ENCODE measurements at regions not wholly inside any gene's neighbourhood (a gene's known extent, or its start where the extent isn't known, plus 50 kb on each side); places are given as distances from the start of the nearest gene placed in this dataset.

GRCh38 chr17:20948984-20949777, 93.6 kb downstream of the USP22 start:
- H3K27ac ChIP-seq (ENCODE audit: insufficient read depth, low read length, poor library complexity, severe bottlenecking), result no peak overlapping the region
- H3K27me3 ChIP-seq (replicated peaks; ENCODE audit: control insufficient read depth, insufficient read depth, low read length, poor library complexity, severe bottlenecking), result peaks cover 2% of the 10 kb centered on the region
- no peaks in the 10 kb centered on the region for H3K36me3 ChIP-seq (ENCODE audit: control insufficient read depth, insufficient read depth, low read length)
- H3K4me1 ChIP-seq (ENCODE audit: control insufficient read depth, insufficient read depth, low read length, poor library complexity, severe bottlenecking), result no peaks in the 10 kb centered on the region
- DNase-seq, result no peak
- H3K9me3 ChIP-seq (ENCODE audit: control insufficient read depth, low read length), result no peaks in the 10 kb centered on the region
- no peak overlapping the region for H3K4me3 ChIP-seq (ENCODE audit: insufficient read depth, low read depth, low read length, poor library complexity, severe bottlenecking)
